ENCODE measurements at regions not wholly inside any gene's neighbourhood (a gene's known extent, or its start where the extent isn't known, plus 50 kb on each side); places are given as distances from the start of the nearest gene placed in this dataset.

DNA sequence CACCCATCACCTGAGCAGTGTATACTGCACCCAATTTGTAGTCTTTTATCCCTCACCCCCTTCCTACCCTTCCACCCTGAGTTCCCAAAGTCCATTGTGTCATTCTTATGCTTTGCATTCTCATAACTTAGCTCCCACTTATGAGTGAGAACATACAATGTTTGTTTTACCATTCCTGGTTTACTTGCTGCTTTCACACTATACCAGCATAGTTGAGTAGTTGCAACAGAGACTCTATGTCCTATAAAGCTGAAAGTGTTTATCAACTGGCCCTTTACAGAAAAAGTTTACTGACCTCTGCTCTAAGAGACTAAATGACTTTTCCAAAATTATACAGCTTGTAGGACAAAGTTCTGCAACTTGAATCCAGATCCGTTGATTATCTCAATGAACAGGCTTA, 61.1 kb upstream of the BLTP1 start:
- DNase-seq, result no peak
- TF ChIP-seq, protein P1, sequence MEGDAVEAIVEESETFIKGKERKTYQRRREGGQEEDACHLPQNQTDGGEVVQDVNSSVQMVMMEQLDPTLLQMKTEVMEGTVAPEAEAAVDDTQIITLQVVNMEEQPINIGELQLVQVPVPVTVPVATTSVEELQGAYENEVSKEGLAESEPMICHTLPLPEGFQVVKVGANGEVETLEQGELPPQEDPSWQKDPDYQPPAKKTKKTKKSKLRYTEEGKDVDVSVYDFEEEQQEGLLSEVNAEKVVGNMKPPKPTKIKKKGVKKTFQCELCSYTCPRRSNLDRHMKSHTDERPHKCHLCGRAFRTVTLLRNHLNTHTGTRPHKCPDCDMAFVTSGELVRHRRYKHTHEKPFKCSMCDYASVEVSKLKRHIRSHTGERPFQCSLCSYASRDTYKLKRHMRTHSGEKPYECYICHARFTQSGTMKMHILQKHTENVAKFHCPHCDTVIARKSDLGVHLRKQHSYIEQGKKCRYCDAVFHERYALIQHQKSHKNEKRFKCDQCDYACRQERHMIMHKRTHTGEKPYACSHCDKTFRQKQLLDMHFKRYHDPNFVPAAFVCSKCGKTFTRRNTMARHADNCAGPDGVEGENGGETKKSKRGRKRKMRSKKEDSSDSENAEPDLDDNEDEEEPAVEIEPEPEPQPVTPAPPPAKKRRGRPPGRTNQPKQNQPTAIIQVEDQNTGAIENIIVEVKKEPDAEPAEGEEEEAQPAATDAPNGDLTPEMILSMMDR (IDR thresholded peaks at IDR 0.05; ENCODE audit: unreplicated experiment), result no peak
- peaks cover 11% of the 10 kb centered on the region for H3K27me3 Mint-ChIP-seq (ENCODE audit: unreplicated experiment)
- CTCF ChIA-PET, result interaction anchor here (0.5 to 1.0 kb wide), 2 partner anchors 13 to 1527 kb away, joined by 3 read pairs; no protein-coding TSS in a partner anchor
- BruUV-seq (replicated peaks), result no TSS peak
- no peaks in the 10 kb centered on the region for H3K4me1 Mint-ChIP-seq (ENCODE audit: low read depth, unreplicated experiment)
- no peaks in the 10 kb centered on the region for H3K9me3 Mint-ChIP-seq (ENCODE audit: low read depth, unreplicated experiment)
- H3K4me3 Mint-ChIP-seq (ENCODE audit: low read depth, unreplicated experiment), result no peak overlapping the region
- no peak overlapping the region for H3K27ac Mint-ChIP-seq (ENCODE audit: unreplicated experiment)
- intact Hi-C loops (cut with micrococcal nuclease; ENCODE audit: unreplicated experiment), result no loop called here
- no peaks in the 10 kb centered on the region for H3K36me3 Mint-ChIP-seq (ENCODE audit: insufficient read depth, unreplicated experiment)

GRCh38 chr4:122086338-122087065, 65.6 kb upstream of the BLTP1 start:
- Mint-ChIP-seq H3K4me3 (ENCODE audit: low read depth, unreplicated experiment) (no peak overlapping the region), H3K27ac (ENCODE audit: unreplicated experiment) (no peak overlapping the region), H3K9me3 (ENCODE audit: low read depth, unreplicated experiment) (no peaks in the 10 kb centered on the region), H3K27me3 (ENCODE audit: unreplicated experiment) (peaks cover 8% of the 10 kb centered on the region), H3K4me1 (ENCODE audit: low read depth, unreplicated experiment) (no peaks in the 10 kb centered on the region), H3K36me3 (ENCODE audit: insufficient read depth, unreplicated experiment) (no peaks in the 10 kb centered on the region)
- intact Hi-C loops (cut with micrococcal nuclease; ENCODE audit: unreplicated experiment), result no loop called here
- BruUV-seq (replicated peaks), result no TSS peak
- CTCF ChIA-PET, result no interaction called here
- DNase-seq, result no peak
- TF ChIP-seq, protein P1 (IDR thresholded peaks at IDR 0.05; ENCODE audit: unreplicated experiment), result no peak

- no TSS peak for BruUV-seq (replicated peaks)
- H3K27ac Mint-ChIP-seq (ENCODE audit: unreplicated experiment), result no peak overlapping the region
- CTCF ChIA-PET, result interaction anchor here (0.6 kb wide), 1 partner anchor 129 kb away, joined by 3 read pairs; no protein-coding TSS in a partner anchor
These were observed 68.1 kb upstream of the BLTP1 start for GRCh38 chr4:122083989-122084388.

GRCh38 chr4:122083351-122083750, 68.8 kb upstream of the BLTP1 start:
- intact Hi-C loops (cut with micrococcal nuclease; ENCODE audit: unreplicated experiment), result no loop called here
- H3K36me3 Mint-ChIP-seq (ENCODE audit: insufficient read depth, unreplicated experiment), result no peaks in the 10 kb centered on the region
- no peak for DNase-seq

More at GRCh38 chr4:122083989-122084388, 68.1 kb upstream of the BLTP1 start:
- H3K27me3 Mint-ChIP-seq (ENCODE audit: unreplicated experiment), result peaks cover 5% of the 10 kb centered on the region
- H3K4me1 Mint-ChIP-seq (ENCODE audit: low read depth, unreplicated experiment), result no peaks in the 10 kb centered on the region
- H3K9me3 Mint-ChIP-seq (ENCODE audit: low read depth, unreplicated experiment), result no peaks in the 10 kb centered on the region
- no peak overlapping the region for H3K4me3 Mint-ChIP-seq (ENCODE audit: low read depth, unreplicated experiment)
- no peak for DNase-seq
- no peaks in the 10 kb centered on the region for H3K36me3 Mint-ChIP-seq (ENCODE audit: insufficient read depth, unreplicated experiment)
- intact Hi-C loops (cut with micrococcal nuclease; ENCODE audit: unreplicated experiment), result no loop called here
- TF ChIP-seq, protein P1 (IDR thresholded peaks at IDR 0.05; ENCODE audit: unreplicated experiment), result no peak

More at GRCh38 chr4:122083351-122083750, 68.8 kb upstream of the BLTP1 start:
- Mint-ChIP-seq H3K27ac (ENCODE audit: unreplicated experiment) (no peak overlapping the region), H3K9me3 (ENCODE audit: low read depth, unreplicated experiment) (no peaks in the 10 kb centered on the region), H3K4me1 (ENCODE audit: low read depth, unreplicated experiment) (no peaks in the 10 kb centered on the region), H3K4me3 (ENCODE audit: low read depth, unreplicated experiment) (no peak overlapping the region), H3K27me3 (ENCODE audit: unreplicated experiment) (no peaks in the 10 kb centered on the region)
- TF ChIP-seq, protein P1 (IDR thresholded peaks at IDR 0.05; ENCODE audit: unreplicated experiment), result no peak
- no TSS peak for BruUV-seq (replicated peaks)
- CTCF ChIA-PET, result no interaction called here

Measured in Calu3 (cell line).